Subcutaneous abdominal adipose tissue (tissue), 5 donors: ENCODE measurements at regions not wholly inside any gene's neighbourhood (a gene's known extent, or its start where the extent isn't known, plus 50 kb on each side); places are given as distances from the start of the nearest gene placed in this dataset.

Experiments
- H3K27ac ChIP-seq: one replicate; pipeline ENCODE4 v1.7.0; 2013; ENCODE audit warnings: low read depth, mild to moderate bottlenecking, inconsistent platforms, low read length, moderate library complexity
- H3K27me3 ChIP-seq, 5 donors: one replicate each; pipeline ENCODE4 v1.7.0; 2013; ENCODE audit warnings: low read length in 5 of 5, inconsistent platforms in 1 of 5; ENCODE audit not compliant: control insufficient read depth in 5 of 5, insufficient read depth in 4 of 5
- H3K36me3 ChIP-seq, 5 donors: one replicate each; pipeline ENCODE4 v1.7.0; 2013; ENCODE audit warnings: low read length in 5 of 5; ENCODE audit not compliant: control insufficient read depth in 5 of 5, insufficient read depth in 5 of 5
- H3K4me1 ChIP-seq, 5 donors: one replicate each; pipeline ENCODE4 v1.7.0; 2013; ENCODE audit warnings: low read length in 5 of 5, mild to moderate bottlenecking in 3 of 5, moderate library complexity in 1 of 5; ENCODE audit not compliant: control insufficient read depth in 5 of 5, insufficient read depth in 5 of 5
- H3K4me3 ChIP-seq, 5 donors: one replicate each; pipeline ENCODE4 v1.7.0; 2013; ENCODE audit warnings: low read length in 5 of 5, low read depth in 1 of 5
- H3K9ac ChIP-seq, 5 donors: one replicate each; pipeline ENCODE4 v1.7.0; 2013; ENCODE audit warnings: low read length in 5 of 5, mild to moderate bottlenecking in 4 of 5, moderate library complexity in 3 of 5
- H3K9me3 ChIP-seq, 5 donors: one replicate each; pipeline ENCODE4 v1.7.0; 2013; ENCODE audit warnings: low read length in 5 of 5; ENCODE audit not compliant: control insufficient read depth in 5 of 5
- donor health status: healthy.
- donor health status: healthy.
- donor health status: healthy.
- donor health status: healthy.
- donor health status: healthy.

DNA sequence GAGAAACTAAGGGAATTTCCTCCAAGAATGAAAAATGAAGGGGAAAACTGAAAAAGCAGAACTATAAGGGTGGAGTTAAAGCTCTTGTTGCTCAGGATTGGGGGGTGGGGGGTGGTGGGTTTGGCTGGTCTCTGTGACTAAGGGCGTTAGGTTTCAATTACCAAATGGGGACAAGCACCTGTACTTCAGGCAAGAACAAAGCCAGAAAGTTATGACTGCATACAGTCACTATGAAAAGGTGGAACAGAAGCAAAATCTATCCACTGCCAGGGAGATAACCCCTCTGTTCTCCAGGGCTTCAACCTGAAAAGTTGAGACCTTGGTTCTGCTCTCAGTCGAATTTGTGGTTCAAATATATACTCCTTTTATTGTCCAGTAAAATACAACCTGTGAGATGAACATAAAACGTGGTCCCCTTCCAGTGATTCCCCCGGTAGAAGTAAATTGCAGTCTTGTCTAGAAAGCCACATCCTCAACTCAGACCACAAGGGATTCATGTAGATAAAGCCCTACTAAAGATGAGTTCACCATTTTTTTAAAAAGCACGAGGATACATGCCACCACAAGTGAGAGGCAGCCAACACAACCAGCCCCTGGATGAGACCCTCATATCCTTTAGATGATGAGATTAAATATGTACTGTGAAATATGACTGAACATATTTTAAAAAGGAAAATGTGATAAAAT lies 257.1 kb upstream of the RPS6KA3 start:
- no peak overlapping the region for H3K4me3 ChIP-seq
- H3K27ac ChIP-seq, result no peak overlapping the region
- H3K27me3 ChIP-seq, result peaks cover 4 to 20% (median 9%) of the 10 kb centered on the region in 5 donors
- H3K4me1 ChIP-seq, result peaks cover 0 to 3% (median 0%) of the 10 kb centered on the region in 5 donors
- H3K36me3 ChIP-seq, result no peaks in the 10 kb centered on the region
- no peaks in the 10 kb centered on the region for H3K9me3 ChIP-seq
- no peak overlapping the region for H3K9ac ChIP-seq

DNA sequence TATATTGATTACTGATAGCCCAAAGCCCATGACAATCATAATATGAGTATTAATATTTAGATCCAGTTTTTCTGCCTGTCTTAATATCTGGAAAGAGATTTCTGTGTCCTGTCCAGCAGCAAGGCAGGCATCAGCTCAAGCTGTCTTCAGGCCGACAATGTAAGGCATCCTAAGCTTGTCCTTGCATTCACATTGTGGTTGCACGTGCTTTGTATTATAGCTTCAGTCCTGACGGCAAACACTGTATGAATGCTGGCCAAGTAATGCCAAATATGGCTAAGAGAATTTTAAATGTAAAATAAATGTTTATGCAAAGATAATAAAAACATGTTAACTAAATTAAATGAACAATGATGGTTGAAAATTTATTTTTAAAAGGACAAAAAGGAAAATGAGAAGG lies 255.7 kb upstream of the RPS6KA3 start:
- no peaks in the 10 kb centered on the region for H3K9me3 ChIP-seq
- H3K9ac ChIP-seq, result no peak overlapping the region
- peaks cover 4 to 20% (median 9%) of the 10 kb centered on the region in 5 donors for H3K27me3 ChIP-seq
- no peak overlapping the region for H3K27ac ChIP-seq
- no peaks in the 10 kb centered on the region for H3K4me1 ChIP-seq
- no peaks in the 10 kb centered on the region for H3K36me3 ChIP-seq
- H3K4me3 ChIP-seq, result no peak overlapping the region

DNA sequence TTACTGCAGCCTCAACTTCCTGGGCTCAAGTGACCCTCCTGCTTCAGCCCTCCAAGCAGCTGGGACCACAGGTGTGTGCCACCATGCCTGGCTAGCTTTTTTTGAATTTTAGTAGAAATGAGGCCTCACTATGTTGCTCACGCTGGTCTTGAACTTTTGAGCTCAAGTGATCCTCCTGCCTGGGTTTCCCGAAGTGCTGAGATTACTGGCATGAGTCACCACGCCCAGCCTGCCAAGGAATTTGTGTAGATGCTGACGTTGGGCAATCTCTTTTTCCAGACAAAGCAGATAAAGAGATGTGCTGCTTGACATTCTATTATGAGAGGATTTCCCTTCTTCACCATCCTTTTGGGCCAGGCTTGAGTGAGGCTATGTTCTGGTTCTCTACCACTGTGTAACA lies 254.5 kb upstream of the RPS6KA3 start:
- H3K27ac ChIP-seq, result no peak overlapping the region
- no peak overlapping the region for H3K9ac ChIP-seq
- no peaks in the 10 kb centered on the region for H3K9me3 ChIP-seq
- no peak overlapping the region for H3K4me3 ChIP-seq
- no peaks in the 10 kb centered on the region for H3K36me3 ChIP-seq
- no peaks in the 10 kb centered on the region for H3K4me1 ChIP-seq
- H3K27me3 ChIP-seq, result peaks cover 4 to 20% (median 9%) of the 10 kb centered on the region in 5 donors

DNA sequence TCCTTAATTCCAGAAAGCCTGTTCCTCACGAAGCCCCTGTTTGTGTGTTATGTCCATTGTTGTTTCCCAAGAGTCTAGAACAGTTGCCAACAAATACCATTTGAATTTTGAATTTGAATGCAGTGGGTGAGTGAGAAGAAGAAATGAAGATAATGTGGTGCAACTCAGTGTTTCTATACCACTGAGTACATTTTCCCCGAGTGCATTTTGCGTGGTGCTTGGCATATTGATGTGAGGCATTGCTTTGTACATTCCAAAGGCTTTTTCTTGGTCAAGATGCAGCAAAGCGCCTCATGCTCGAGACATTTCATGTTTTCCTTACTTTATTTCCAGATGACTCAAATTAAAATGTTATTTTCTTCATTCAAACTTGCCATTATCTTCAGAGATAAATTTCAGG lies 253.1 kb upstream of the RPS6KA3 start:
- Histone ChIP-seq H3K4me3 (no peak overlapping the region), H3K36me3 (no peaks in the 10 kb centered on the region), H3K27me3 (peaks cover 4 to 21% (median 9%) of the 10 kb centered on the region in 5 donors), H3K9me3 (no peaks in the 10 kb centered on the region), H3K27ac (no peak overlapping the region), H3K9ac (no peak overlapping the region), H3K4me1 (no peaks in the 10 kb centered on the region)

DNA sequence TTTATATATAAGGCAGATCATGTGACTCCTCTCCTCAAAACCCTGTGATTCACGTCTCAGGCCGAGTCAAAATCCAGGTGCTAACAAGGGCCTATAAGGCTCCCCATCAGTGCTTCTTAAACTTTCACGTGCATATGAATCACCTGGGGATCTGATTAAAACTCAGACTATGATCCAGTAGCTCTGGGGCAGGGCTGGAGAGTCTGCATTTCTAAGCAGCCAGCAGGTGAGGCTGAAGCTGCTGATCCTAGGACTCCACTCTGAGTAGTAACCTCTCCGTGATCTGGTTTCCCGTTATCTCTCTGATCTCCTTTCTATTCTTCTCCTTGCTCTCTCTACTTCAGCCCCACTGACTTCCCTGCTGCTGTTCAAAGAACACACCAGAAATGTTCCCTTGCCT lies 252.4 kb upstream of the RPS6KA3 start:
- no peak overlapping the region for H3K9ac ChIP-seq
- H3K36me3 ChIP-seq, result no peaks in the 10 kb centered on the region
- H3K4me1 ChIP-seq, result no peaks in the 10 kb centered on the region
- H3K27ac ChIP-seq, result no peak overlapping the region
- H3K4me3 ChIP-seq, result no peak overlapping the region
- peaks cover 4 to 24% (median 9%) of the 10 kb centered on the region in 5 donors for H3K27me3 ChIP-seq
- no peaks in the 10 kb centered on the region for H3K9me3 ChIP-seq

DNA sequence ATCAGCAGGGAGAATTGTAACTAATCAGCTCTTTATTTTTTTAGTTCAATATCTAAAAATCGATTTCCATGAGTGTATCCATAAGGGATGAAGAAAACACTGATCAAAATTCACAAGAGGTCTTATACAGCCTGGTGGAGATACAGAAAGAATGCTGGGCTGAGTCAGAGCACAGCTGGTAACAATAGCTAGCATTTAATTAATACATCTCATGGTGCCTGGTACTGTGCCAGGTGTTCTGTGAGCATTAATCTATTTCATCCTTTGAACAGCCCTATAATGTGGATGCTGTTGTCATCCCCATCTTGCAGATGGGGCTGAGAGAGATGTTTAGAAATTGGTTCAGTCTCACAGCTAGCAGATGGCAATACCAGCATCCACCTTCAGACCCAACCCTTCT lies 250.9 kb upstream of the RPS6KA3 start:
- Histone ChIP-seq H3K27me3 (peaks cover 0 to 20% (median 9%) of the 10 kb centered on the region in 5 donors), H3K4me1 (no peaks in the 10 kb centered on the region), H3K4me3 (no peak overlapping the region), H3K36me3 (no peaks in the 10 kb centered on the region), H3K9me3 (no peaks in the 10 kb centered on the region), H3K9ac (no peak overlapping the region), H3K27ac (no peak overlapping the region)

DNA sequence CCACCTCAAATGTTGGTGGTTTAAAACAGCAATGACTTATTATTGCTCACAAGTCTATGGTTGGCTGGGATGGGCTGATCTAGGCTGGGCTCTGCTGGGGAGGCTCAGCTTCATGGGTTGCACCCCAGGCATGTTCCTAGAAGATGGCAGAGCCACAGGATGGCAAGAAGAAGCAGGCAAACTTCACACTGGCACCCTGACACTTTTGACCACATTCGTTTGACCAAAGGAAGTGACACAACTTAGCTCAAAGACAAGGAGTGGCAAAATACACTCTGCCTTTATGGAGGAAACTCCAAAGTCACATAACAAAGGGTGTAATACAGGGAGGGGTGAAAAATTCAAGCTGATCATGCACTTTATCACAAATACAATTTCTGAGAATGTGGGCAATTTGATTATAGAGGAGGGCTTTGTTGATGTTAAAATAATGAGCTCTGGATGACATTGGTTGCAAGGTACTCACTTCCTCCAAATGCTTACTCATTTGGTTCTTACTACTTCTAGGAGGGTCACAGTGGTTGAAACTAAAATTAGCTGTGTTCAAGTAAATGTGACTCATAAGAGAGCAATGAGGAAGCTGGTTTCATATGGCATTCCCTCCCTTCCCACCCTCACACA lies 249.2 kb upstream of the RPS6KA3 start:
- no peak overlapping the region for H3K9ac ChIP-seq
- H3K36me3 ChIP-seq, result no peaks in the 10 kb centered on the region
- no peaks in the 10 kb centered on the region for H3K9me3 ChIP-seq
- H3K4me1 ChIP-seq, result no peaks in the 10 kb centered on the region
- H3K4me3 ChIP-seq, result no peak overlapping the region
- H3K27me3 ChIP-seq, result peaks cover 0 to 7% (median 0%) of the 10 kb centered on the region in 5 donors
- no peak overlapping the region for H3K27ac ChIP-seq

DNA sequence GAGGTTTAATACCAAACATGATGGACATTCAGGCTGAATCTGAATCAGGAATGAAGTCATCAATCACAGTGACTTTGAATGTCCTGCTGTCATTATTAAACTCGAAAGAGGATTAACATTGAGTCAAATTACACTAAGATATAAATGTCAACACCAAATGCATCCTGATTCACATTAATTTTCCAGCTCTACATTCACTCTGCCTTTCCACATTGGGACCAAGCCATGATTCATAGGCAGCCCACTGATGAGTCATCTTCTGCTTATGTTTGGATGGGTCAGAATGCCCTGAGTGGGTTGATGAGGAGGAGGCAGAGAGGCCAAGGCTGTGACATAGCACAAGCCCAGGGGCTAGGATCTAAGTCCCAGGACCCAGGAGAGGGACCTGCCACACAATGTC lies 247.6 kb upstream of the RPS6KA3 start:
- Histone ChIP-seq H3K27ac (no peak overlapping the region), H3K4me3 (no peak overlapping the region), H3K9ac (no peak overlapping the region), H3K36me3 (no peaks in the 10 kb centered on the region), H3K4me1 (no peaks in the 10 kb centered on the region), H3K9me3 (no peaks in the 10 kb centered on the region), H3K27me3 (peaks cover 0 to 7% (median 0%) of the 10 kb centered on the region in 5 donors)

DNA sequence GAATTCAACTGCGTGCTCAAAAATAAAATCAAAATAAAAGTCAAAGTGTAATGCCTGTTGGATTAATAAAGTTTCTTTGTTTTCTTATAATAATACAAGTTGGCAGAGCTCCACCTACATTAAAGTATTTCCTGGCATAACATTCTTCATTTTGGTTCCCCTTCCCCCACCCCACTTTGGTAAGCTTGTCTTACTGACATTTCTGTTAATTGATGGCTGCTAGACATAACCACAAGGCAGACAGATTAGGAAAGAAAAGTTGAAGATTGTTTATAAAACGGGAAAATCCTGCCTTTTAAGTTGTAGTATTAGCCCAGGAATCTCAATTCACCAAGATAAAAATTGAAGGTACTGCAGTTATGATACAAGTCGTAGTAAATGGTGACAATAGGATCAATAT lies 246.5 kb upstream of the RPS6KA3 start:
- Histone ChIP-seq H3K36me3 (no peaks in the 10 kb centered on the region), H3K4me3 (no peak overlapping the region), H3K4me1 (no peaks in the 10 kb centered on the region), H3K9ac (no peak overlapping the region), H3K27me3 (peaks cover 0 to 7% (median 0%) of the 10 kb centered on the region in 5 donors), H3K27ac (no peak overlapping the region), H3K9me3 (no peaks in the 10 kb centered on the region)

DNA sequence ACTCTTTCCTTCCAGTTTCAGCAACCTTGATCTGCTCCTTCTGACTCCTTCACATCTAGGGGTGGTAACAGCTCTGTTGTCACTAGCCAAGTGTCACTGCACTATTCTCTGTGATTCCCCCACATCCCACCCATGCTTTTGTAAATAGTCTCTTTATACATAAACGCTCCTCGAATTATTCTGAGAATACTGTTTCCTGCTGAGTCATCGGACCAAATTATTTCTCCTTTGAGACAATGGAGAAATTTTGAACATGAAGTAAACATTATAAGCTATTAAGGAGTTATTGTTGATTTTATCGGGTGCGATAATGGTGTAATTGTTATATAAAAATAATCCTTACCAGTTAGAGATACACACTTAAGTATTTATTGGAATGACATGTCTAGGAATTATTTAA lies 245.1 kb upstream of the RPS6KA3 start:
- H3K36me3 ChIP-seq, result no peaks in the 10 kb centered on the region
- H3K27me3 ChIP-seq, result peaks cover 0 to 10% (median 5%) of the 10 kb centered on the region in 5 donors
- no peak overlapping the region for H3K27ac ChIP-seq
- H3K9me3 ChIP-seq, result no peaks in the 10 kb centered on the region
- H3K4me3 ChIP-seq, result no peak overlapping the region
- no peaks in the 10 kb centered on the region for H3K4me1 ChIP-seq
- H3K9ac ChIP-seq, result no peak overlapping the region
